ENCODE measurements at regions not wholly inside any gene's neighbourhood (a gene's known extent, or its start where the extent isn't known, plus 50 kb on each side); places are given as distances from the start of the nearest gene placed in this dataset.
"Not testable (repeated sequence)": the region's sequence is repeated elsewhere in the genome, so short reads cannot be mapped to it uniquely, and the experiment has no call there.

DNA sequence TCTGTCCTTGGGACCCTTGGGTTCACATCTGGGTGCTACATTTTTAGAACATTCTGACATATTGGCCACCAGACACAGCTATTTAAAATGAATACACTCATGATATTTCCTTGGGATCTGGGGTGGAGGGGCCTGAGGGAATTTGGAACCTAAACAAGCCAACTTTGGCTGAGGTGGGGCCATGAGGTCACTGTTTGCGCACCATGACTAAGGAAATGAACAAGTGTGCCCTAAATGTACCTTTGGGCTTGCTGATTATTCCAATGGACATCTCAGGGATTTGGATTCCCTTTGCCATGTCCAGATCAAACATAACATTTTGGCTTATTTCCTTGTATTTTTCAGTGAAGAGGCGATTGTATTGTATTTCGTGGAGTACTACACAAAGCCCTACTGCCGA lies 80.5 kb upstream of the SEC11C start:
- DNase-seq: no peak

- DNase-seq: no peak
Measured at GRCh38 chr18:59060551-59060950, 79.1 kb upstream of the SEC11C start.

- DNase-seq: no peak
Measured at GRCh38 chr18:59061914-59062642, 77.6 kb upstream of the SEC11C start.

GRCh38 chr18:59062643-59063006 lies 77.1 kb upstream of the SEC11C start:
- DNase-seq: no peak

DNA sequence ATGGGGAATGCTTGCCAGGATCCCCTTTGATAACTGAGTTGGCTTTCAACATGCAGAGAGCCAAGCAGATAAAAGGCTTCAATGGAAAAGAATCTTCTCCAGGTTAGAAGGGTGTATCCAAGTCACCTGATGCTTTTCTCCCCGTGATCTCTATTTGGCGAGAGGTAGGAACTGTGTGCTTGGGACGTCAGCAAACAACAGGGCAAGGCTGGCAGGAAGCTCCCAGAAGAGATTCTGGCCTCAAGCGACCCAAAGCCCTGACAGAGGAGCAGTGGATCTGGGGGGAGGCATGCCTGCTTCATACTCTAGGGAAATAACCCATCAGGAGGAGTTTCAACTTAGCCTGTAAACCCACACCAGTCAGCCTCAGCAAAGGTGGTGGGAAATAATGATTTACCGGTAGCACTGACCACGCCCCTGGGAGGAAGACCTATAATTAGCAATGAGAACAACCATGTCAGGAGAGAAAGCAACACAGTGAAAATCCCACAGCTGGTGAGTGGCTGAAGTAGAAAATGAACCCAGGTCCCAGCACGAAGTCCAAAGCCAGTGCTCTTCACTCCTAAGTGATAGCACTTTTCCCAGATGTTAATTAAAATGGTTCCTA lies 76.3 kb upstream of the SEC11C start:
- DNase-seq: no peak

- DNase-seq: no peak
Measured at GRCh38 chr18:59063912-59064311, 75.8 kb upstream of the SEC11C start.

GRCh38 chr18:59065684-59066083 lies 74.0 kb upstream of the SEC11C start:
- no peak for DNase-seq

DNA sequence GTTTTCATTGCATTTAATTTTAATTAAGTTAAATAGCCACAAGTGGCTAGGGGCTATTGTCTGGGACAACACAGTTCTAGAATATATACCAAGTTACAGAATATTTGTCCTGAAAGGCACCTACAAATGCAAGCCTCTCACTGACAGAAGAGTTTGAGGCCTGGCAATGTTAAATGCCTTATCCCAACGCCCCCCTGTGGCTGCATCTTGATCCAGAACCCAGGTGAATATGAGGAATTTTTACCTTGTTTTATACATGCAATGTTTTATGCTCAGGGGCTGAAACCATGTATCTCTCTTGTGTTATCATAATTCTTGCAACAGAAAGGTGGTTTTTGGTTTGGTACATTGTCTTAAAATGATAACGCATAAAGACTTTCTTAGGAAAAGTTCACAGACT lies 71.8 kb upstream of the SEC11C start:
- DNase-seq: no peak

- DNase-seq: no peak
Measured at GRCh38 chr18:59068276-59069071, 71.2 kb upstream of the SEC11C start.

DNA sequence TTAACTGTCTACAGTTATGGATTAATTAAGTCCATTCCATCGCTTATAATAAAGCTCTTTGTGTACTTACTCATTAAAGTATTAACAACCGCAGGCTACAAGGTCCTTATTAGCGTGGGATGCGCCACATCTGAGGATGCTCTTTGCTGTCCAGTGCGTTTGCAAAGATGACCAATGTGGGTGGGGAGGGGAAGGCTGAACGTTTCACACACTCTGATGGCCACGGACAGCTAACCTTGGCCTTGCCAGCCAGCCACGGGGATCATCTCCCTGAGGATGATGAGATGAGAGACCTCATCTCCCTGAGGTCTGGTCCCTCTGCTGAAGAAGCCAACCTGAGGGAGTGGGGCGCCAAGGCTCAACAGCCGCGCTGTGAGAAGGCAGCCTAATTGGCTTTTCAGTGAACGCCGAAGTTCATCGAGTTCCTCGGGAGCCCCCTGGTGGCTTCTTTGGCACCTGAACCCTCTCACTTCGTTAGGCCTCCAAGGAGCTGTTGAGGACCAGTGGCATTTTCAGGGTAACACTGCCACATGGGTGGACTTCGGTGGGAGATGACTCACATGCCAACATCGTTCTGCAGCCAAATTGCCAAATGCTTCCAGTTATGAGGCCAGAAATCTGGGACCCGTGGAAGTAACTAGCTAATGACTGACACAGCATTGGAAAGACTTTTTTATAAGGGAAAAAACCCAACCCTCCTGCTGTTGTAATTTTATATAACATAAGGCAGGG lies 69.3 kb upstream of the SEC11C start:
- DNase-seq: peak; percentile 80

DNA sequence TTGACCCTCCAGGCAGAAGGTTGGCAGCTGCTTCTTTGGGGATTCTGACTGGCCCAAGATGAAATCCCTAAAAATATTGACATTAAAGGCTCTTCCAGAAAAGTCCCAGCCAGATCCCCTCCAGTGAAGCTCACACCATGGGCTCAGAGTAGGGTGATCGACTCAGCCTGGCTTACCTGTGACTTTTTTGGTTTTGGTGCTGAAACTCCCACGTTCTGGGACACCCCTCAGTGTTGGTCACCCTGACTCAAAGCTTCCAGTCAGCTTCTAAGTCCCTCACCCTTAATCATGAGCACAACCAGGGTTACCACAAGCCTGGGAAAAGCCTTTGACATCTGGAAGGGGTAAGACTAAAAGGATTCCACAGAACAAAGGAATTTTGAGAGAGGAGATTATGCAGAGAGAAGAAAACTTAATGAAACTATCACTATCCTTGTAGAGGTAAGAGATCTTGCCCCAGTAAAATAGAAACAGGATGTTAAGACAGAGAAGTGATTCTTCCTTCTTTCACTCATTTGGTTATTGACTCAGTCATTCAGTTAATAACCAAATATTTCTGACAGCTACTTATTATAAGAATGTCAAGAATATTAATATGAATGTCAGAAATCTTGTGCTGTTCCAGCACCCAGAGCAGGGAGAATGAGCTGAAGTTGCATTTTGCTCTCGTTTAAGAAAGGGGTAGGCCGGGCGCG lies 66.8 kb upstream of the SEC11C start:
- no peak for DNase-seq

- no peak for DNase-seq
Measured at GRCh38 chr18:59075923-59076322, 63.8 kb upstream of the SEC11C start.

- no peak for DNase-seq
Measured at GRCh38 chr18:59079264-59079663, 60.4 kb upstream of the SEC11C start.

DNA sequence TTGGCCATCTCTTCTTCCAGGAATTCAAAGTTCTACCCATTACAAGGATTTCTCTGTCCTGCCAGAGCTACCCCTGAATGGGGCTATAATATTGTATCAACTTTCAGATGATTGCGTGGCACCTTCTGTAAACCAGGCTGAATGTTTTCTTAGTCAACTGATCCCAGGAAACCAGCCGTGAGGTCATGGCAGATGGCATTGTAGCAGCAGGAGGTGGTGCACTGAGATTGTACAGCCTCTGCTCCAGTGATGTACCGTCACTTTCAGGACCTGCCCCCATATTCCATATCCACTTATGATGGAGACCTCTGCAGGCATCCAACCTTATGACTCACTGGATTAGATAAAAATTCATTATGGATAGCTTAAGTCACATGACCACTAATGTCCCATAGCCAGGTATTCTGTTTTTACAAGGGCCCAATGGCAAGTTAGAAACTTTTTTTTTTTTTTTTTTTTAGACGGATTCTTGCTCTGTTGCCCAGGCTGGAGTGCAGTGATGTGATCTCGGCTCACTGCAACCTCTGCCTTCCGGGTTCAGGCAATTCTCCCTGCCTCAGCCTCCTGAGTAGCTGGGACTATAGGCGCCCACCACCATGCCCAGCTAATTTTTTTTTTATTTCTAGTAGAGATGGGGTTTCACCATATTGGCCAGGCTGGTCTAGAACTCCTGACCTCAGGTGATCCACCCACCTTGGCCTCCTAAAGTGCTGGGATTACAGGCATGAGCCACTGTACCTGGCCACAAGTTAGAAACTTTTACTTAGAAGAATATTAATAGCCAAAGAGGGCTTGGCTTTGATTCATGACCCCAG lies 59.8 kb upstream of the SEC11C start:
- DNase-seq: not testable (repeated sequence)

DNA sequence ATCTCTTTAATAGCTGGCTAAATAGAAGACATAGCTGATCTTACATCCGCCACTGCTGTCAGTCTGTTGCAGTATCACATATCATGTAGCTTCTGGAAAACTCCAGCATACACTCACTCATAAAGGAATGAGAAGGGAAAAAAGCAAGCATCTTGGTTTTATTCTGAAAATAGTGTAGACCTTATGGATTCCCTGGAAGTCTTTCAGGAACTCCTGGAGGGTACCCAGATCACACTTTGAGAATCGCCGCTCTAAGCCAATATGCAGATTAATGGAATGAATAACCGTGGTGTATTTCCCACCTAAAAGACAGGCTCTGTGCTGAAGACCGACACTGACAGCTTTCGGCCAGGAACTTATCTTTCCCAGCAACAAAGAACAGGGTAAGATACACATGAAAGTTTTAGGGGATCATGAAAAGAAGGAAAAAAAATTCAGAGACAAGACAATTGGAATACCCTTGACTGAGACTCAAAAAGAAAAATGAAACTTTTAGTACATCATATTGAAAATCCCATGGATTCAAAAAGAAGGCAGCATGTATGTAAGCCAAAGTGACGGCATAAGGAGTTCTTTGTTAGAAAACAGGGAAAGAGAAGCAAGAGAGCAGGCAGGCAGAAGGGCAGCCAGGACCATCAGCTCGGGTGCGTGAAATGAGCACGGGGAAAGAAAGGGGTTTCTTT lies 56.4 kb upstream of the SEC11C start:
- DNase-seq: no peak

DNA sequence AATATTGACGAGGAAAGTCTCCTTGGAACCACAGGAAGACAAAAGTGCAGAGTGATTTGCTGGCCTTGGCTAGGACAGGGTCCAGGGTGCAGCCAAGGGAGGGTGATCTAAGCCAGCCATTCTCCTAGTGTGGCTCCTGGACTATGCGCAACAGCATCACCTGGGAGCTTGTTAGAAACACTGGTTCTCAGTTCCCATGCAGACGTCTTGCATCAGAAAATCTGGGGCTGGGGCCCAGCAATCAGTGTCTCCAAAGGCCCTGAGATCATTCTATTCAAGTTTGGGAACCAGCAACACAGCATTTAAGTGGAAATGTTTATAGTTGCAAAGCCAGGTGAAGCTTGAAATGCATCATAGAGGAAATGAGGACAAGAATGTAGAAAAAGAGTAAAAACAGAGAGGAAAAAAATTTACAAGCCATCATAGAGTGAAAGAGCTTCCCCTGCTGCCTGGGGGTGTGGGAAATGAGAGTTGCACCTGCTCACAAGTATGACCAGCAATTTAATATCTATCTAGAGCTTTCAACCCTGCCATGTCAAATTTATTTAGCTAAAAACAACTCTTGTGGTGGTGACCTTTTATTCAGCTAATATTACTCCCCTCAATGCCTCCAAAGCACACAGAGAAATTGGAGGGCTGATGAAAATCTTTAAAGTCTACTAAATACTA lies 54.4 kb upstream of the SEC11C start:
- DNase-seq: no peak

DNA sequence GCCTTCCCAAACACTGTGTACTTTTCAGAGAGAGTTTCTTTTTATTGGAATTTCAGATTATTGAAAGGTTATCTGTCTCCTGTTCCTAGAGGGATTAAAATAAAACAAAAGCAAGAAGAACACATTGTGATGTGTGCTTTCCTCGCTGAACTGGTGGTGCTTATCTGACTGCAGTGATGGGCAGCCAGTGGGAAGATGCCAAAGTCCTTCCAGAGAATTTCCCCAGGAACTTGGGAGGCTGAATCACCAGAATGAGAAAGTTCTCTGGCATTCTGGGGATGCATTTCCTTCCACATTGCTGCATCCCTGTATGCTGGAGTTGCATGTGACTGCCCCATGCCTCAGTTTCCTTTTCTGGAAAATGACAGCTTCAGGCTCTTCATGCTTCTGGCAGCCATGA lies 53.9 kb upstream of the SEC11C start:
- DNase-seq: peak; percentile 68

- DNase-seq: no peak
Measured at GRCh38 chr18:59086522-59086921, 53.2 kb upstream of the SEC11C start.

- no peak for DNase-seq
Measured at GRCh38 chr18:59087391-59087790, 52.3 kb upstream of the SEC11C start.

Data from fibroblast of upper back skin (primary cell).